ENCODE measurements at regions not wholly inside any gene's neighbourhood (a gene's known extent, or its start where the extent isn't known, plus 50 kb on each side); places are given as distances from the start of the nearest gene placed in this dataset.

DNA sequence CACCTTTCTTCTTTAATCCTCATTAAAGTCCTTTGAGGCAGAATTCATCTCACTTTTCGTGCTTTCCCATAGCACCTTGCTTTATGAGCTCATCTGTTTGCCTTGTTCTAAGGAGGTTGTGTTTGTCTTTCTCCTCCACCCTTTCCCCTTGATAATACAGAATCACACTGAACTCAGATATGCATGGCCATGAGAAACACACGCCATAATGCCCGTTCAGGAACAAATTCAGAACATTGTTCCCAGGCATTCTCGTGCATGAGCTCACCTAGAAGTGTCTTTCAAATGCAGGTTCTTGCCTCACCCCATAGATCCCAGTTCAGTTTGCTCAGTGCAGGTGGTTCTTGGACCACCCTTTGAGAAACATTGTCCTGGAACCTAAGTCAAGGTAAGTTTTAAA is 71.1 kb downstream of the TMEM114 start:
- DNase-seq = no peak

DNA sequence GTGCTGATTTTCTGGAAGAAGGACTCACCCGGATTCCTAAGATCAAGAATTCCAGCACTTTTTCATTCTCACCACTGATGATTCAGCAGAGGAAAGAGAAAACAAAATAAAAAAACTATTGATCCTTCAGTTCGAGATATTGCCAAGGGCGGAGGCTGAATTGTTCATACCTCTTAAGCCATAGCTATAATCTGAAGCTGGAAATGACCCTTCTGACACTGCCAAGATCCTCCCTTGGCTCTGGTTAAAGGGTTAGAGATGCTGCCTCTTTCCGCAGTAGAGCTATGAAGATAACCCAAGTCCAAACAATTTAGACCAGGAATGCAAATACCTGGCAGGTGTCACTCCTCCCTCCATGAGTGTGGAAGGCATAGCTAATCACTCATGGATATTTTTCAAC is 73.0 kb downstream of the TMEM114 start:
- no peak for DNase-seq

DNA sequence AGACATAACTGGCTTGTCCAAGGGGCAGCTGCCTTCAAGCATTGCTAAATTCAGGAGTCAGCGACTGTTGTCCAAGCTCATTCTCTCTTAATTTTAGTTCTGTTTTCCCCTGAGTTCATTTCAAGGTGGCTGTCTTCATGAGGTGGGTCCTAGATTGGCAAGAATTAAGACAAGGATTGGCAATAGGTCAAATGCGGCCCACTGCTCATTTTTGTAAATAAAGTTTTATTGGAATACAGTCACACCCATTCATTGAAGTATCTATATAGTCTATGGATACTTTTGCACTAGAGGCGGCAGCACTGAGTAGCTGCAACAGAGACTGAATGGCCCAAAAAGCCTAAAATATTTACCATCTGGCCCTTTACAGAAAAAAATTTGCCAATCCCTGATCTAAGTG is 73.8 kb downstream of the TMEM114 start:
- DNase-seq = no peak

GRCh38 chr16:8512941-8513624 is 77.2 kb downstream of the TMEM114 start:
- DNase-seq = no peak

DNA sequence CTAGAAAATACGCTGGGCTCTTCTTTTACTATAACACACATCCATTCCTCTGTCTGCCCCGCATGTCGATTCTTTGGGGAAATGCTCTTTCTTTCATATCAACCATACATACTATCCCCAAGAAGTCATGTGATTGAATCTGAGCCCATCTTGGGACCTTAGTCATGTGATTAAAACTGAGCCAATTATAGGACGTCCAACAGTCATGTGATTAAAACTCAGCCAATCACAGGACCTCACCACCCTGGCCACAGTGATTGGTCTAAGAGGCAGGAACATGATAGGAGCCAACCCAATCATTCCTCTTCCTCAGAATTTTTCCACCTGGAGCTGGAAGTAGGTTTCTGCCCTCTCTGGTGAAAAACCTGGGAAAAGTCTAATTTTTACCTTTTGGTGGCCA is 78.8 kb downstream of the TMEM114 start:
- no peak for DNase-seq

DNA sequence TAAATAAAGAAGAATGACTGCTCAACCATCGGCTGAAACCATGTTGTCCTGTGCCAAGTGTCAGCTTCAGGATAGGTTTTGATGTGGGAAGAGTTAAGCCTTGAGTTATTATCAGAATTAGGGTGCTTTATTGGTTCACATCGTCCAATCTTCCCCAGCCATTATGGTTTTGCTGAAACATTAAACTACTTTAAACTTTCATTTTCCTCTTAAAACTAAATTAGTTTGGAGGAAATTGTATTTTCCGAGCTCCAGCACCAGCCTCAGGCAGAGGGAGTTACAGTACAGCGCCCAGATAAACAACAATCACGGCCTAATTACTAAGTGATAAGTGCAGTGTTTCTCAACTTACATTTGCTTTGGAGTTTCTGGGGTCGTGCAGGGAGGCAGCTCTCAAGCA is 80.2 kb downstream of the TMEM114 start:
- no peak for DNase-seq

- no peak for DNase-seq
Measured at GRCh38 chr16:8505327-8505991, 84.9 kb downstream of the TMEM114 start.

DNA sequence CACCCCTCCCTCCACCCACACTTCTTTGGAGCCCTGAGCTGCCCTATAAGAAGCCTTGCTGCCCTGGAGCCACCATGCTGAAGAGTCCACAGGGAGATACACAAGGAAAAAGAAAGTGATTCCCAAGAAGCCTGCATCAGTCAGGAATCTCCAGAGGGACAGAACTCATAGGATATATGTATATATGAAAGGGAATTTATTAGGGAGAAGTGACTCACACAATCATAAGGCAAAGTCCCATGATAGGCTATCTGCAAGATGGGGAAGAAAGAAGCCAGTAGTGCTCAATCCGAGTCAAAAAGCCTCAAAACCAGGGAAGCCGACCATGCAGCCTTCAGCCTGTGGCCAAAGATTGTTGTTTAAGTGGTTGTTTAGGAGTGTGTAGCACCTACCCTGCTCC is 87.9 kb downstream of the TMEM114 start:
- no peak for DNase-seq

DNA sequence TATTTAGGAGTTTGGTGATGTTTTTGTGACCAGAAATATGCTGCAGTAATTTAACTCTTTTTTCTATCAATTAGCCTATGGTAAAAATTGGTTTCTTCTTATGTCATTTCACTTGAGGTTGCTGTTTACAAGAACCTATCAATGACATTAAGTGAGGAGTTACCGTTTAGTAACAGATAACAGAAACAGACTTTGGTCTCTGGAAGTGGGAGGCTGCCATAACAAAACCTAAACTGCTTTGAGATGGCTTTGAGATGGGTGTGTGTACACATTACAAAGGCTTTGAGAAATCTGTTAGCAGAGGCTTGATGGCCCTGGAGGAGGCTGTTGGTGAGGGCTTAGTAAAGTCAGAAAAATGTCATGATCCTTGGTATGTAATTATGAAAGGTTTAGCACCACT is 90.0 kb downstream of the TMEM114 start:
- DNase-seq = no peak

- DNase-seq = no peak
Measured at GRCh38 chr16:8496364-8496763, 93.9 kb downstream of the TMEM114 start.

GRCh38 chr16:8493972-8494371 is 96.3 kb downstream of the TMEM114 start:
- no peak for DNase-seq

GRCh38 chr16:8492690-8493089 is 97.6 kb downstream of the TMEM114 start:
- no peak for DNase-seq

DNA sequence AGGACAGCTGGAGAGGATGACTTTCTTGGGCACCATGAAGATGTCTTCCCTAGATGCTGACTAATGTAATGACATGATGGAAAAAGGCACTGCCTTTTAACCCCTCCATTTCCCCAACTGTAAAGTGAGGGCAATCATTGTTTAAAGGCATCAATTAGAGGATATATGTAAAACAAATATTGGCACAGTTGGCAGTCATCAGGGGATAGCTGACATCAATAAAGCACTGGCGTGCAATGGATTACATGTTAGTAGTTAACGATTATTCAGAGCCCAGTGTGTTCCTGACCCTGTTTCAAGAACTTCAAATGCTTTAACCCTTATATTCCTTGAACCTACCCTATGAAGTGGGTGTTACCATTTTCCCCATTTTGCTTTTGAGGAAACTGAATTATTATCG is 100.7 kb downstream of the TMEM114 start:
- no peak for DNase-seq

- no peak for DNase-seq
Measured at GRCh38 chr16:8486985-8487384, 103.3 kb downstream of the TMEM114 start.

DNA sequence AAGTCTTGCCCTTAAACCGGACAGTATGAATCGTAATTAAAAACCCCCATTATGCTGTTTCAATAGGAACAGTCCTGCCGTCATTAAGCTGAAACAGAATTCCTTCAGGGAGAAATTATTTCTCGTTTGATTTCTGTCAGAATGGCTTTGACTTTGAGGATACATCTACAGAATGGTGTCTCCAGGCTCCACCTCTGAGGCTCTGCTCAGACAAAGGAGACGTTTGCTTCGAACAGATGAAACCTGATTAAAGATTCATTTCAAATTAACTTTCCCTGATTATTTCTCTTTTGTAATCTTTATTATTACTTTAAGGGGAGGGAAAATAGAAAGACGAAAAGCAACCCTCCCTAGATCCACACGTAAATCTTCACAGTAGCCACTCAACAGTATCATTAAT is 106.9 kb downstream of the TMEM114 start:
- no peak for DNase-seq

DNA sequence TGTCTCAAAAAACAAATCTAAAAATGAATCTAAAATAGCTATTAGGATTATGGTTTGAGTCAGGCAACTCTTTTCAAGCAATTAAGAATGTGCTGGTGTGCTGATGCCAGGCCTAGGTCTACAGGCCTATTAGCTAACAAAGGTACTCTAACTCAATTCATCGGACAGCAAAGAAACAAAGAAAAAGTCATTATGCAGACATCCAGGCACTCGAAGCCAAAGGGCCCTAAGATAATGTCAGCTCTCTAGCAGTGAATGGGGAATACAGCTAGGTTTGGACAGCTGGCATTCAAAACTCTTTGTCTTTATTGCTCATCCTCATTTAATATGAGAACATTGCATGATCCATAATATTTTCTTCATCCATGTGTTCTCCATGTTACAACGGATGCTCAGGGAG is 108.5 kb downstream of the TMEM114 start:
- no peak for DNase-seq

DNA sequence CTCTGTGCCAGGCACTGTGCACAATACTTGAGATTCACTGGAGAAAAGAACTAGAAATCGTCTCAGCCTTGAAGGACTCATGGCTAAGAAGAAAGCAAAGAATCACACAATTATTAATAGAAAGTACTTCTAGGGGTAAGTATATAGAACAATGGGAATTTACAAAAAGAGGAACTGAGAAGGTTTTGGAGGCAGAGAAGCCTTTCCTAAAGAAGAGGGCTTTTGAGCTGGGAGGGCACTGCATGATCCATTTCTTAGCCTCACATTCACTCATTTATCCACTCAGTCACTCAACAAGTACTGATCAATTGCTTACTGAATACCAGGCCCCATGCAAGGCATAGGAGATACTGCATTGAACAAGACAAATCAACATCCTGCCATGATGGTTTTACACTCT is 113.5 kb downstream of the TMEM114 start:
- DNase-seq = no peak

DNA sequence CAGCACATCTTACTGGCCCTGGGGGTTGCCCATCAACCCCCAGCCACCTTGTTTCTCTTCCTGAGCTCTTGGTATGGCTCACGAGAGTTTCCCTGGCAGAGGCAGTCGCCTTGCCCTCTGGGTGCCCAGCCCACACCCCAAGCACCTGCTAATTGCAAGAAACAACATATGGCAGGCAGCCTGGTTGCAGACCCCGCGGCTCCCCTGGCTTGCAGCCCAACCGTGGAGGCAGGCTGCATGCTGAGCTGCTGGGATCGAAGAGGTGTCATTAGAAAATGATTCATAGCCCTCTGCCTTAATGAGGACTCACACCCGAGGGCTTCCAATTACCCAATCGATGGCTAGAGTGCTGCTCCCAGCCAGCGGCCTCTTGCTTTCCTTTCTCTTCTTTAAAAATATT is 115.7 kb downstream of the TMEM114 start:
- no peak for DNase-seq

DNA sequence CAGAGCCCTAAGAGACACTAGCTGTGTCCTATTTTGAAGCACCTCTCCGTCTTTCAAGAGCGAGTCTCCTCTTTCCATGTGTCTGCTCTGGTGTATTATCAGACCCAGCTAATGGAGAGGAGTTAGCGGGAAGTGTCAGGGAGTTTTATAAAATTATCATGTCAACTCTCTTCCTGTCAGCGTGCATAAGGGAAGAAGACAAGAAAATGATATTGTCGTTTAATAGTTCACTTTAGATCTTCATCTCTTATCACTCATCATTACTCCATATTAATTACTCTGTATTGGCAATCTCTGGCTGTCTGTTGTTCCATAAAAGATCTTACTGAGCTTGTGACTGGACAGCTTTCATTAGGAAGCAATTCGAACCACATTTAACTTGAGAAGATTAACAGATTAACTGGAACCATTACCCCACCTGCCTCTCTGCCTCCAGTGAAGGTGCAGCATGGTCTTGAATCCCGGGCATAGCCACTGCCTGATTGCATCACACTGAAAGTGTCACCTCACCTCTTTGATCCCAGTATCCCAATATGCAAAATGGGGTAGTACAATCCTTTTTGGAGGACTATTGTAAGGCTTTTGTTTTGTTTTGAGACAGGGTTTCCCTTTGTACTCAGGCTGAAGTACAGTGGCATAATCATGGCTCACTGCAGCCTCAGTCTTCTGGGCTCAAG is 121.1 kb downstream of the TMEM114 start:
- DNase-seq = no peak

DNA sequence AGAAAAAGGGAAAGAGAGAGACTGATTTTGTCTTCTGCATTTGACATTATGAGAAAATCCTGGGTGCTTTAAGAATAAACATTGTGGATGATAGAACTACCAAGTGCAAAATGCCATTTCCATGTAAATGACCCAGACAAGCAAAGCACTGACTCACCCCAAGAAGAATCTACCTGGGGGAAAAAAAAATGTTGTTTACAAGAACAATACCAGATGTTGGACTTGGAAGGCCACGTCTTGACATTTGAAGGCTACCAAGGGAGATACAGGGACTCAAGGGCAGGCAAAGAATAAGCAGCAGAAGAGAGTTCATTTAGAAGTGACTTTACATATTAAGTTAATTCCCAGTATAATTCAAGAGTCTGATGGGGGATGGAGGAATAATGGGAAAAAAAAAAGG is 125.3 kb downstream of the TMEM114 start:
- DNase-seq = no peak

GRCh38 chr16:8459085-8459733 is 131.1 kb downstream of the TMEM114 start:
- DNase-seq = no peak

GRCh38 chr16:8458481-8459046 is 131.7 kb downstream of the TMEM114 start:
- no peak for DNase-seq

DNA sequence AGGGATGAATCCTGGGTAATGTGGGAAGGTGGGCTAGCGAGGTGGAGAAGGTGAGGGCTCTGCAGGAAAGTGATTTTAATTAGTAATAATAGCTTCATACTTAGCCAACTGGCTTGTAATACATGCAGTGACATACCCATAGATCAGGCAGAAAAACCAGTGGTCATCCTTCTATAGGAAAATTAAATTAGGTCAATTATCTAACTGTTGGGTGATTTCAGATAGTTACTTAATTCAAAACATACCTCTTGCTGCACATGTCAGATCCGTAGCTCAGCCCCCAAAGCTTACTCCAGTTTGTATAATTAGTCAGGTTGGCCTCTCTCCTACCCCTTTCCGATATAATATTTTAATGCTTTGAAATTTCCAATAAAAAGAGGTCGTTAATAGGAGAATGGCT is 137.0 kb downstream of the TMEM114 start:
- DNase-seq = no peak

- DNase-seq = no peak
Measured at GRCh38 chr16:8452941-8453340, 137.4 kb downstream of the TMEM114 start.
